GM12878 (cell line): ENCODE measurements at regions not wholly inside any gene's neighbourhood (a gene's known extent, or its start where the extent isn't known, plus 50 kb on each side); places are given as distances from the start of the nearest gene placed in this dataset.

Experiments
- ATAC-seq: fragments of 200-7000 bp; cut with Tn5 transposase; 3 replicates; pipeline ENCODE4 v1.9.1; 2020; ENCODE audit warnings: mild to moderate bottlenecking, moderate library complexity
- BruUV-seq: library from RNA; stranded (reverse); fragments of 400-500 nt; replicated peaks from 2 replicates; lab custom pipeline; 2021; lab: Mats Ljungman, UMichigan
- CTCF ChIA-PET: fragments of 300-600 bp; sonication (Branson Sonifier 250); formaldehyde crosslinking; extraction: SDS; loops from one replicate; lab custom pipeline; 2021; ENCODE audit warnings: inconsistent platforms; lab: Yijun Ruan, JAX
- POLR2A ChIA-PET: fragments of 350-600 bp; formaldehyde crosslinking; extraction: SDS; loops from one replicate; lab custom pipeline; 2021; ENCODE audit warnings: inconsistent platforms; lab: Charles Lee
- RAD21 ChIA-PET: fragments of 300-600 bp; sonication (Branson Sonifier 250); formaldehyde crosslinking; loops from one replicate; lab custom pipeline; 2023; ENCODE audit warnings: antibody characterized with exemption; ENCODE audit not compliant: unreplicated experiment; lab: Charles Lee
- SMC1A ChIA-PET: fragments of 300-600 bp; sonication (Branson Sonifier 250); formaldehyde crosslinking; loops from one replicate; lab custom pipeline; 2023; ENCODE audit not compliant: unreplicated experiment, uncharacterized antibody; lab: Charles Lee
- DNase-seq: peaks from one replicate; pipeline ENCODE4 v3.0.0-alpha.2; 2011; ENCODE audit warnings: low read depth, low spot score
- FAIRE-seq: peaks from 3 replicates; lab custom pipeline; 2011; peaks lifted over from hg19 to GRCh38; lab: Jason Lieb, UNC
- H2AFZ ChIP-seq: 2 replicates; pipeline ENCODE4 v1.6.0; 2011; ENCODE audit warnings: low read depth, low read length, control low read depth; ENCODE audit not compliant: control insufficient read depth
- H3K27ac ChIP-seq: 2 replicates; pipeline ENCODE4 v1.5.1; 2011; ENCODE audit warnings: control low read depth; ENCODE audit not compliant: control insufficient read depth, insufficient read depth
- H3K27me3 ChIP-seq, 2 experiments: replicated peaks in 1 of 2; 2 replicates each; pipeline versions ENCODE4 v1.6.0 to v1.6.1; 2011; ENCODE audit warnings: low read length in 1 of 2; ENCODE audit not compliant: control insufficient read depth in 2 of 2, insufficient read depth in 2 of 2
- H3K36me3 ChIP-seq, 2 experiments: 2 replicates each; pipeline ENCODE4 v1.5.1; 2011; ENCODE audit warnings: low read length in 1 of 2; ENCODE audit not compliant: control insufficient read depth in 2 of 2, insufficient read depth in 2 of 2
- H3K4me1 ChIP-seq: 2 replicates; pipeline ENCODE4 v1.6.1; 2011; ENCODE audit warnings: mild to moderate bottlenecking, low read length, moderate library complexity, mixed read lengths; ENCODE audit not compliant: control insufficient read depth, insufficient read depth
- H3K4me2 ChIP-seq: 2 replicates; pipeline ENCODE4 v1.6.0; 2011; ENCODE audit warnings: control low read depth; ENCODE audit not compliant: control insufficient read depth, insufficient read depth
- H3K4me3 ChIP-seq: fragments of 200-600 bp; sonication (generic); 2 replicates; pipeline ENCODE4 v1.5.1; 2016
- H3K79me2 ChIP-seq: 2 replicates; pipeline ENCODE4 v1.6.0; 2011; ENCODE audit warnings: low read length; ENCODE audit not compliant: control insufficient read depth, insufficient read depth
- H3K9ac ChIP-seq: 2 replicates; pipeline ENCODE4 v1.8.0; 2011; ENCODE audit warnings: low read length, control low read depth, mixed read lengths; ENCODE audit not compliant: control insufficient read depth, insufficient read depth
- H3K9me3 ChIP-seq: replicated peaks from 3 replicates; pipeline ENCODE4 v1.5.1; 2011; ENCODE audit warnings: mild to moderate bottlenecking, low read length; ENCODE audit not compliant: control insufficient read depth, insufficient read depth
- H4K20me1 ChIP-seq: 2 replicates; pipeline ENCODE4 v1.6.0; 2011; ENCODE audit not compliant: control insufficient read depth, insufficient read depth
- BACH1 ChIP-seq: fragments of 450-650 bp; IDR thresholded peaks from 2 replicates; pipeline ENCODE4 v1.6.1; 2017; ENCODE audit warnings: mild to moderate bottlenecking, borderline replicate concordance
- EGR1 ChIP-seq, 2 experiments: IDR thresholded peaks; 1 replicate in 1 of 2; 2 replicates in 1 of 2; pipeline ENCODE4 v1.6.1; 2011 to 2012; ENCODE audit warnings: low read depth in 2 of 2, low read length in 2 of 2, borderline replicate concordance in 1 of 2, mild to moderate bottlenecking in 1 of 2, moderate library complexity in 1 of 2
- ESRRA ChIP-seq: IDR thresholded peaks from 2 replicates; pipeline ENCODE4 v1.6.1; 2012; ENCODE audit warnings: mild to moderate bottlenecking, low read length, improper control_type of control experiment
- GABPA ChIP-seq: IDR thresholded peaks from 2 replicates; pipeline ENCODE4 v1.6.1; 2014; ENCODE audit warnings: antibody characterized with exemption, low read depth, mild to moderate bottlenecking, inconsistent platforms
- HDGF ChIP-seq: fragments of 450-650 bp; IDR thresholded peaks from 2 replicates; pipeline ENCODE4 v1.6.1; 2016; ENCODE audit warnings: antibody characterized with exemption
- LARP7 ChIP-seq: fragments of 450-650 bp; IDR thresholded peaks from 2 replicates; pipeline ENCODE4 v1.6.1; 2017; ENCODE audit warnings: mild to moderate bottlenecking
- RFX5 ChIP-seq: IDR thresholded peaks from 2 replicates; pipeline ENCODE4 v1.6.1; 2011; ENCODE audit warnings: low read depth, low read length, improper control_type of control experiment
- SMAD1 ChIP-seq: fragments of 450-650 bp; IDR thresholded peaks from 2 replicates; pipeline ENCODE4 v1.6.1; 2018; ENCODE audit warnings: mild to moderate bottlenecking, low read depth; ENCODE audit not compliant: partially characterized antibody
- SMC3 ChIP-seq: IDR thresholded peaks from 2 replicates; pipeline ENCODE4 v1.6.1; 2011; ENCODE audit warnings: low read length, improper control_type of control experiment, borderline replicate concordance
- SP1 ChIP-seq: IDR thresholded peaks from one replicate; pipeline ENCODE4 v1.6.1; 2011; ENCODE audit warnings: low read depth, low read length
- SUZ12 ChIP-seq: fragments of 200-600 bp; sonication (generic); IDR thresholded peaks from one replicate; pipeline ENCODE4 v1.6.1; 2018; ENCODE audit warnings: antibody characterized with exemption, mild to moderate bottlenecking; ENCODE audit not compliant: unreplicated experiment
- TARDBP ChIP-seq: IDR thresholded peaks from 2 replicates; pipeline ENCODE4 v1.6.1; 2016; ENCODE audit warnings: borderline replicate concordance
- WGBS: methylation state at CpG from one replicate; pipeline ENCODE4 v1.1.6; 2016; ENCODE audit warnings: low lambda C conversion rate; ENCODE audit not compliant: insufficient replicate concordance, insufficient coverage; ENCODE audit errors: missing lambda C conversion rate; 5-methylcytosine and 5-hydroxymethylcytosine counted together
- in situ Hi-C: fragments of 300-500 bp; cut with MboI; formaldehyde crosslinking; loops from 9 replicates; pipeline ENCODE4 v1.14.3; 2018; ENCODE audit warnings: mixed read lengths
- intact Hi-C: fragments of 100-400 bp; cut with micrococcal nuclease; formaldehyde crosslinking; loops from one replicate; pipeline ENCODE4 v1.14.2; 2022; ENCODE audit not compliant: unreplicated experiment
- TF ChIP-seq, protein P1 (sequence below): fragments of 450-650 bp; IDR thresholded peaks from 2 replicates; pipeline ENCODE4 v1.6.1; 2017; ENCODE audit warnings: borderline replicate concordance
- TF ChIP-seq, protein P2 (sequence below): fragments of 450-650 bp; IDR thresholded peaks from 2 replicates; pipeline ENCODE4 v1.6.1; 2016; ENCODE audit warnings: mild to moderate bottlenecking, moderate library complexity, borderline replicate concordance

GRCh38 chr6:23367311-23367710 lies 758.7 kb upstream of the NRSN1 start:
- in situ Hi-C loops = no loop called here
- Histone ChIP-seq H3K4me1 (no peaks in the 10 kb centered on the region), H3K27ac (no peak overlapping the region), H3K4me2 (no peak overlapping the region), H3K4me3 (no peak overlapping the region), H3K9ac (no peak overlapping the region)
- no TSS peak for BruUV-seq
- DNase-seq (no peak), FAIRE-seq (no peak)
- SMC1A ChIA-PET = no interaction called here
- RAD21 ChIA-PET = no interaction called here
- TF ChIP-seq SUZ12 = no peak
- no peak for TF ChIP-seq GABPA
- TF ChIP-seq SMC3 = no peak
- TF ChIP-seq, protein P1, sequence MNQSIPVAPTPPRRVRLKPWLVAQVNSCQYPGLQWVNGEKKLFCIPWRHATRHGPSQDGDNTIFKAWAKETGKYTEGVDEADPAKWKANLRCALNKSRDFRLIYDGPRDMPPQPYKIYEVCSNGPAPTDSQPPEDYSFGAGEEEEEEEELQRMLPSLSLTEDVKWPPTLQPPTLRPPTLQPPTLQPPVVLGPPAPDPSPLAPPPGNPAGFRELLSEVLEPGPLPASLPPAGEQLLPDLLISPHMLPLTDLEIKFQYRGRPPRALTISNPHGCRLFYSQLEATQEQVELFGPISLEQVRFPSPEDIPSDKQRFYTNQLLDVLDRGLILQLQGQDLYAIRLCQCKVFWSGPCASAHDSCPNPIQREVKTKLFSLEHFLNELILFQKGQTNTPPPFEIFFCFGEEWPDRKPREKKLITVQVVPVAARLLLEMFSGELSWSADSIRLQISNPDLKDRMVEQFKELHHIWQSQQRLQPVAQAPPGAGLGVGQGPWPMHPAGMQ = no peak
- TF ChIP-seq HDGF = no peak
- TF ChIP-seq TARDBP = no peak
- no peak for TF ChIP-seq SMAD1
- TF ChIP-seq, all 136 proteins: peak for 0
- H2AFZ ChIP-seq = no peak overlapping the region
- no peaks in the 10 kb centered on the region for H3K27me3 ChIP-seq
- no peaks in the 10 kb centered on the region for H3K9me3 ChIP-seq
- no peaks in the 10 kb centered on the region for H3K36me3 ChIP-seq
- CTCF ChIA-PET = no interaction called here
- no peak for ATAC-seq
- intact Hi-C loops = no loop called here
- H4K20me1 ChIP-seq = no peaks in the 10 kb centered on the region
- no peaks in the 10 kb centered on the region for H3K79me2 ChIP-seq
- POLR2A ChIA-PET = no interaction called here
- 0% methylated on average over 1 of the region's 1 CpG for WGBS

- no peak overlapping the region for H3K27ac ChIP-seq
- no peak overlapping the region for H3K4me2 ChIP-seq
- 26% methylated on average over 1 of the region's 1 CpG for WGBS
- CTCF ChIA-PET = no interaction called here
- ATAC-seq (no peak), FAIRE-seq (no peak), DNase-seq (no peak)
- H3K9ac ChIP-seq = no peak overlapping the region
- RAD21 ChIA-PET = no interaction called here
- no peaks in the 10 kb centered on the region for H3K9me3 ChIP-seq
- H3K4me3 ChIP-seq = no peak overlapping the region
- intact Hi-C loops (no loop called here), in situ Hi-C loops (no loop called here)
- H3K4me1 ChIP-seq = no peaks in the 10 kb centered on the region
- H3K36me3 ChIP-seq = no peaks in the 10 kb centered on the region
- POLR2A ChIA-PET = no interaction called here
- no peaks in the 10 kb centered on the region for H3K79me2 ChIP-seq
- BruUV-seq = no TSS peak
- SMC1A ChIA-PET = no interaction called here
- no peak overlapping the region for H2AFZ ChIP-seq
- H4K20me1 ChIP-seq = no peaks in the 10 kb centered on the region
- no peaks in the 10 kb centered on the region for H3K27me3 ChIP-seq
- TF ChIP-seq LARP7 = no peak
- no peak for TF ChIP-seq RFX5
- TF ChIP-seq BACH1 = no peak
- no peak for TF ChIP-seq EGR1 (IDR thresholded peaks at IDR 0.05; ENCODE audit: borderline replicate concordance in 1 of 2, low read depth in 2 of 2, low read length in 2 of 2)
- no peak for TF ChIP-seq ESRRA
- TF ChIP-seq, protein P2, sequence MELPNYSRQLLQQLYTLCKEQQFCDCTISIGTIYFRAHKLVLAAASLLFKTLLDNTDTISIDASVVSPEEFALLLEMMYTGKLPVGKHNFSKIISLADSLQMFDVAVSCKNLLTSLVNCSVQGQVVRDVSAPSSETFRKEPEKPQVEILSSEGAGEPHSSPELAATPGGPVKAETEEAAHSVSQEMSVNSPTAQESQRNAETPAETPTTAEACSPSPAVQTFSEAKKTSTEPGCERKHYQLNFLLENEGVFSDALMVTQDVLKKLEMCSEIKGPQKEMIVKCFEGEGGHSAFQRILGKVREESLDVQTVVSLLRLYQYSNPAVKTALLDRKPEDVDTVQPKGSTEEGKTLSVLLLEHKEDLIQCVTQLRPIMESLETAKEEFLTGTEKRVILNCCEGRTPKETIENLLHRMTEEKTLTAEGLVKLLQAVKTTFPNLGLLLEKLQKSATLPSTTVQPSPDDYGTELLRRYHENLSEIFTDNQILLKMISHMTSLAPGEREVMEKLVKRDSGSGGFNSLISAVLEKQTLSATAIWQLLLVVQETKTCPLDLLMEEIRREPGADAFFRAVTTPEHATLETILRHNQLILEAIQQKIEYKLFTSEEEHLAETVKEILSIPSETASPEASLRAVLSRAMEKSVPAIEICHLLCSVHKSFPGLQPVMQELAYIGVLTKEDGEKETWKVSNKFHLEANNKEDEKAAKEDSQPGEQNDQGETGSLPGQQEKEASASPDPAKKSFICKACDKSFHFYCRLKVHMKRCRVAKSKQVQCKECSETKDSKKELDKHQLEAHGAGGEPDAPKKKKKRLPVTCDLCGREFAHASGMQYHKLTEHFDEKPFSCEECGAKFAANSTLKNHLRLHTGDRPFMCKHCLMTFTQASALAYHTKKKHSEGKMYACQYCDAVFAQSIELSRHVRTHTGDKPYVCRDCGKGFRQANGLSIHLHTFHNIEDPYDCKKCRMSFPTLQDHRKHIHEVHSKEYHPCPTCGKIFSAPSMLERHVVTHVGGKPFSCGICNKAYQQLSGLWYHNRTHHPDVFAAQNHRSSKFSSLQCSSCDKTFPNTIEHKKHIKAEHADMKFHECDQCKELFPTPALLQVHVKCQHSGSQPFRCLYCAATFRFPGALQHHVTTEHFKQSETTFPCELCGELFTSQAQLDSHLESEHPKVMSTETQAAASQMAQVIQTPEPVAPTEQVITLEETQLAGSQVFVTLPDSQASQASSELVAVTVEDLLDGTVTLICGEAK = no peak
- no peak for TF ChIP-seq SP1
Observed at GRCh38 chr6:23368557-23368956, 757.5 kb upstream of the NRSN1 start.
